NCI-H2029 treated with DMSO at 0.1 percent for 48 hours (cell line): ENCODE measurements at regions not wholly inside any gene's neighbourhood (a gene's known extent, or its start where the extent isn't known, plus 50 kb on each side); places are given as distances from the start of the nearest gene placed in this dataset.

Experiments used
- DNase-seq: peaks from one replicate; lab custom pipeline; 2025; lab: John Stamatoyannopoulos, UW

DNA sequence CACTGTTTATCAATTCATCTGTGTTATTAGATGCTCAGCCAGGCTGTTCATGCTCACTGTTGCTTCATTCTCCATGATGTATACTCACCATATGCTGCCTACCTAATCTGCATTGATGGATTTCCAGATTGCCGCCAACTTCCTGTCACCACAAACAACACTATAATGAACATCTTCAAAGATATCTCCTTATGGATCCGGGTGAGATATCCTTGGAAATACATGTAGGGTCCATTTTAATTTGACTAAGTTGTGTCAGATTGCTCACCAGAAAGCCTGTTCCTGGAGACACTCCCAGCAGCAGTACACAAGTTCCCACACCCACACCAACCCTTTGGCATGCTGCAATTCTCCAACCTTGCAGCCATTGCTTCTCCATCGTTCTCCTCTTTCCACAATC lies 547.5 kb upstream of the TNP1 start:
- no peak for DNase-seq

DNA sequence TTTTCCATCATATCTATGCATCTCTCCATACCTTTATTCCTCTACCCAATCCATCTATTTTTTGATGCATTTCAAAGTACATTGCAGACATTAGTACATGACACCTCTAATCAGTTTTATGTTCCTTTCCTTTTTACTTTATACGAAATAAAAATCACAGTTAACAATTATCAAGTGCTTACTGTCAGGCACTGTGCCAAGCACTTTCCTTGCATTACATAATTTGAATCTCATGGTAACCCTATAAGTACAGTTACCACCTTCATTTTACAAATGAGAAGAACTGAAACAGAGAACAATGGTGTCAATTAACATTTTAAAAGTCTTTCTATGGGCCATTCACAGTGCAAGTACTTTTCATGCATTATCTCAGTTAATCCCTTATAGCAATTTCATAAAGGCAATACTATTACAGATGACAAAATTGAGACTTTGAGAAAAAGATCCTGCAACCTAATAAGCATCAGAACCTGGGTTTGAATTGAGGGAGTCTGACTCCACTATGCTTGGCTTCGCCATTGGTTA lies 544.4 kb upstream of the TNP1 start:
- no peak for DNase-seq

DNA sequence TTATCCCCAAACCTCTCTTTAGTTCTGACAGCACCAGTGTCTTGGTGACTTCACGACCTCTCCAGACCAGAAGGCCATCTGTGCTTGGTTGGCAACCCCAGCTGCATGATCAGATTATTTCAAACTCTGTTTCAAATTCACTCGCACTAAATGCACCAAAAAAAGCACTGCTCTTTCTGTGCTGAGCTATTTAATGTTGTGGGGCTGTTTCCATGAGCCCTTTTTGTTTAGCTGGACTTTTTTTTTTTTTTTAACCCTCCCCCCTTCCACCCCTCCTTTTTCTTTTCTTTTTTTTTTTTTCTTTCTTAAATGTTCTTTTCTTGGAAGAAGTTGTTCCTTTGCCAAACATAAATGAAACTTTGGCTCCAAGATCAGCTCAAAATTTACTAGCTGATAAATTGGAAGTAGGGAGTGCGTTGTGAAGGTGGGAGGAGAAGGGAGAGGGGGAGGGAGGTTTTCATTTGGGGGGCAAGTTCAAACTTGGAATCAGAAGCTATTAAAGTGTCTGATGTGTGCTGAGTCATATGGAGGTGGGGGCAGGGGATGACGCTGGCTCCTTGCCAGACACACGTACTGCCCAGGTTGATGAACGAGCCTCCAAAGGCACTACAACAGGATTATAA lies 543.0 kb upstream of the TNP1 start:
- no peak for DNase-seq

DNA sequence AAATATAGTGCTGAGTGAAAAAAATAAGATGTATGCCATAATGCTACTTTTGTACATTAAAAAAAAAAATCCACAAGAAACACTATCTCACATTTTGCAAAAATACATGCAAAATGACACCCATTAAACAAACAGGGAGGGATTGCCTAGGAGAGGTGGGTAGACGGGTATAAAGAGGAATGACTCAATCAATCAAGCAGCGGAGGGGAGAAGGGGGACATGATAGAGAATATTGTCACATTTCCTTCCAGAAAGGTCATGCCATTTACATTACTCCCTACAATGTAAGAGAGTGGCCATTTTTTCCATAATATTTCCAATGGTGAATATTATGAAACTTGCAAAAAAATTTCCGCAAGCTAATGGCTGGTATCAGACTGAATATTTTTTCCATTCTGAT lies 542.3 kb upstream of the TNP1 start:
- DNase-seq = no peak

DNA sequence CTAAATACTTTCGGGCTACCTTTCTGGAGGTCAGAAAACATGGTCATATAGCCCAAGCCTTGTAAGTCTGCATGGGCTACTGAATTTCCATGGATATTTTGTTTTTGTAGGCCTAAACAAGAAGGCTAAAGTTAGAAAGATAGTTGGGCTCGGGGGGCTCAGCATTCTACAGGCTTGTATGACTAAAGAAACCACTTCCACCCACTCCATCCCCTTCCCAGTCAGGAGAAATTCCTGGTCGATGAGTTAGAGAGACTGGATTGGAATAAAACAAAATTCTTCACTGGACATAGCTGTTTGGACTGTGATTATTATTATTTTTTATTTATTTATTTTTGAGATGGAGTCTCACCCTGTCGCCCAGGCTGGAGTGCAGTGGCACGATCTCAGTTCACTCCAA lies 539.4 kb upstream of the TNP1 start:
- no peak for DNase-seq

DNA sequence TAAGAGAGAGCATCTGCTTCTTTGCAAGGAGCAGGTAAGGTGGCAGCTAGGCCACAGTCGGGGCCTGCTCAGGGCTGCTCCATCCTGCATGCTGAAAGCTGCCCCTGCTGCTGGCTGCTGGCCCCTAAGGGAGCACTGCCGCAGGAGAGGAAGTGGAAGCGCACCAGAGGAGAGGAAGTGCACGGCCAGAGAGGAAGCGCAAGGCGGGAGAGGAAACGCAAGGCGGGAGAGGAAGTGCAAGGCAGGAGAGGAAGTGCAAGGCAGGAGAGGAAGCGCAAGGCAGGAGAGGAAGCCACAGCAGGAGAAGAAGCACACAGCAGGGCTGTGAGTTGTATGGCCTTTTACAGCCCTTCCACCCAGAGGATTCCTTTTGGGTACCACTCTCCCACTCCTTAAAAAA lies 539.0 kb upstream of the TNP1 start:
- DNase-seq = no peak

DNA sequence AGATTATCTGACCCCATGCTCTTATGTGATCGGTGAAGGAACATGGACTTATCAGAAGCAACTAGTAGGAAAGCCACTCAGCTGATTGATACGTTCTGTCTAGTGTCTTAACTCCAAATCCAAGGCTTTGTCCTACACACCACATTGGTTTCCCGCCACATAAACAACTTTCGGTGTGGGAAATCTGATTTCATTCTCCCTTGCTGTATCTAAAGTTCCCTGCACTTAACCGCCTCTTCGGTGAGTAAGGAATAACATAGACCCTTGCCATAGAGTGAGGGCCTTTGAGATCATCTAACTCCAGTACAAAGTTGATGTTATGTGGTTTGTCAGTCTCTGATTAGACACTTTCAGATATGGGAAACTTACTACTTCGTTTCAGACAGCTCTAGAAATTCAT lies 538.2 kb upstream of the TNP1 start:
- no peak for DNase-seq

DNA sequence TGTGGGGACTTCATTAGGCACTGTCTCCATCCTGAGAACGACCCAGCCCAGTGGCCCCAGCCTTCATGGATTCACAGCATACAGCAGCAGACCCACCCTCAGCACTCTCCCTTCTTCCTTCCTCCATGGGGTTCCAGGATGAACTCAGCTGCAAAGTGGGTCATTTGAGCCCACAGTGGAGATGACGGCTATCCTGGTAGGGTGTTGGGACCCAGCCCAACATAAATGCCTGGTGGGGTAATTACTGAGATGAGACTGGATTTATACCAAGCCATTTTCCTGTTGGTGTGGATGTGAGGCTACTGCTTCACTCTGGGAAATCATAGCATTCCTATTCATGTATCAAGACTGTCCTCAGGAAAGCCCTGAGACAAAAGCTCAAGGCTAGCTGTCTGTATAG lies 536.7 kb upstream of the TNP1 start:
- DNase-seq = no peak

DNA sequence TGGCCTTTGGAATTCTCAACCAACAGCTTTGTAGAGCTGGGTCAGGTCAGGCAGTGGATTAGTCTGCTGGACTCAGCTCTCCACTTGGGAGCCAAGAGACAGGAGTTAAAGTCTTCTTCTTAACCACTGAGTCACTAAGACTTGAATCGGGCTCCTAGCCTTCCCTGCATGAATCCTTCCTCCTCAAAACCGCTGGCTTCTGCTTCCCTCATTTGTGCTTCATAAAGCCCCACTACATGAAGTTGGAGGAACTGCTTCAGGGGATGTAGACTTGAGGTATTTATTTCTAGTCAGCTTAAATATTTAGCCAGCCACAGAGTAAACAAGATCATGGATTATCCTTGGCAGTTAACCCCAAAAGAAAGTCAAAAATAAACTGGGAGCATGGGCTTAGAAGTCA lies 536.3 kb upstream of the TNP1 start:
- no peak for DNase-seq

DNA sequence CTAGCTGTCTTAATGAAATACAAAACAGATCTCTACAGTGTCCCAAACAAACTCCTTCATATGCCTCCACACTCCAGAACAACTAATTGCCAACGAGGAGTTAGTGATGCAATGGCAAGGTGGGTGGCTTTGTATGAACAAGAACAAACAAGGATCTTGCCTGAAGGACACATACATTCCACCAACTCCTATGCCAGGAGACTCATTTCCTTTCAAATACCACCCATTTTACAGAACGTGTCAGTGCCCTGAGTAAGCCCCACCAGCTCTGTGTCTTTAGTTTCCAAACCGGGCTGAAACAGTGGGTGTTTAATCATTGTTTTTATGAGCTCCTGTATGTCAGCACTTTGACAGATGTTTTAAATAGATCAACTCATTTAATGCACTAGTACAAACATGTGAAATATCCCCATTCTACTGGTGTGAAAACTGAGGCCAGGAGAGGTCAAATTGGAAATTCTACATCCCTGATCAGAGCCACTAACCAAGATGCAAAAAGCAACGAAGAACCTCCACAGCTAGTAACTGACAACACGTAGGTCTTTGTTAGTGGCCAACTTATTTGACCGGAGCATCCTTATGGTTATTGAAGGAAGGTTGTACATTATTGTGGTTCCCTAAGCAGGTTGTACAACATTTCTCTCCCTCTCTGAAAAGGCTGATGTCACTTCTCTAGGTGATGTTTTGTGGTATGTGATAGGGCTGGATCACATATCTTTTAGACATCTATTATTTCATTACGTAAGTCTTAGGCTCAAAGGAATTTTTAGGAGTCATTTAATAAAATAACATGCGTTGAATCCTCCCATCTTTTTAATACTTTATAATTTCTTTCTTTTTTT lies 534.9 kb upstream of the TNP1 start:
- DNase-seq = no peak

DNA sequence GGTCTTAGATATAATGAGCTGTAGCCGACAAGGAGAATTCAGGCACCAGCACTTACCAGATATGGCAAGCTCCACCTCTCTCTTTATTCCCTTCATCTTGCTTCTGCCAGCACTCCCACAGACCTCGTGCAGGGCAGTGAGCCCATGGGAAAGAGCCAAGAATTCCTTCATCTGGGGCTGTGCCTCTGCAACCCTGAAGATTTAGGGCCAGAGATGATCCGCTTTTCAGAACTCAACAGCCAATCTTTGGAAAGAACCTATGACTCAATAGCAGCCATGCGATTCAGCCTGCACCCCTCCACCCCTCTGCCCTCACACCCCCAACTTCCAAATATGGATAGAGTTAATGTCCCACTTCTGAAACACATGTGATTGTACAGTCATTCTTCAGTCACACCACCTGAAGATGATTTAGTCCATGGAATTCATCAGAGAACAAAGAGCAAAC lies 533.7 kb upstream of the TNP1 start:
- DNase-seq = no peak

DNA sequence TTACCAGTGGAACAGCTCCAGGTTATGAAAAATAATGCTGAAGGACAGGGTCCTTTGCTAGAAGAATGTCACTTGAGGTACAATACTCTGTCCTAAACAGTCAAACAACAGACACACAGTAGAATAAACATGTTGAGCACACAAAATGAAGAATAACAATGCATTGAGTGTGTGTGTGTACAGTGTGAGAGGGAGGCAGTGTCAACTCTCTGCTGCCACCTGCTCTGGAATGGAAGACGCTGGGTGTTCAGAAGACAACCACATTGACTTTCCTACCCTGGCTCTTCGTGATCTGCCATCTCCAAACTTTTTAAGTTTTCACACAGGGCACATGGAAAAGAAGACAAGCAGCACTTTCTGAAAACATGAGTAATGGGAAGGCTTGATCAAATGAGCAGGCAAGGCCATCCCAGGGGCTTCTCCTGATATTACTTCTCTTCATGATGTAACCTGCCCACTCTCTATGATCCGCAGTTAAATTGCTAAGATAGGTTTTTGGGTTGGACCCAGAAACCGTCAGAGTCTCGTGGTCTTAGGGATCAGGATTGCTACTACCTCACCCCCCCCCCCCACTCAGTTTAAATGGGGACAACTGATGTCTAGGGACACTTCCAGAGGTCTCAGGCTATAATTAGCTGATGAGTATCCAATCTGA lies 533.2 kb upstream of the TNP1 start:
- DNase-seq = no peak

DNA sequence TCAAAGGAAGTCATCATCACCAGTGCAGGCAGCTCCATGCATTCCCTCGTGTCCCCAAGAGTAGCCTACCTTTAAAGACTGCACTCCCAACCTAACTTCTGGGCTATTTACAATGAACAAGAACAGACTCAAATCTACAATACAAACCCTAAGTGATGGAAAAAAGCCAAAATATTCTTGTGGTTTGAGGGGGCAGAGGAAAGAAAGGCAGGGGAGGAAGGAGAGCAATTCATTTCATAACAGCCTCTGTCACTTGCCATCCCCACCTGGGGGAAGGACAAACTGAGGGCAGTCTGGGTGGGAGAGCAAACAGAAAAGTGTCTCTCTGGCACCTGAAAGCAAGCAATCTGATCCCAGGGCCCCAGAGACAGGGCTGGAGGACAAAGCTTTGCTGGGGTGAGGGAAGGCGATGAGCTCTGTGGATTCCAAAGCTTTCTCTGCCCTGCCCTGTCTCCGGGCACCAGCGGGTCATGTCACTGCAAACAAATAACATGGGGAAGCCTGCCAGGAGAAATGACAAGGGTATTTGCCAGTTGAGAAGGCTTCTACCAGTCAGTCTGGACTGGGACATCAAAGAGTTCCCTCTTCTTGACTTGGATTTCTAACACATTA lies 528.0 kb upstream of the TNP1 start:
- peak; percentile 52 for DNase-seq

DNA sequence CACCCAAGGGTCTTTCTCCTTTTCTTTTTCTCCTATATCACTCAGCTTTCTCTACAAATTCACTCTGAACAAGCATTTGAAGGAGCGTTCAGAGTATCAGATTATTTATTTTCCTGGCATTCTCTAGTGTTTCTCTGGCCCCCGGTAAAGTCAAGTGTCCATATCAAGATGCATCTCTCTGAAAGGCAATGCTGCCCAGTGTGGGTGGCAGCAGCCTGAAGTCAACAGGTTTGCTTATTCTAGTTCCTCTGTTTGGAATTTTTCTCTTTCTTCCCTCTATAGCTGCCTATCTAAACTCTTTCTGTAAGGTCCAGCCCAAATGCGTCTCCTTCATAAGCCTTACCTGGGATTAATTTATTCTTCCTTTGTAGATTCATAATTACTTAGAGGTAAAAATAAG lies 526.2 kb upstream of the TNP1 start:
- DNase-seq = peak; percentile 75

DNA sequence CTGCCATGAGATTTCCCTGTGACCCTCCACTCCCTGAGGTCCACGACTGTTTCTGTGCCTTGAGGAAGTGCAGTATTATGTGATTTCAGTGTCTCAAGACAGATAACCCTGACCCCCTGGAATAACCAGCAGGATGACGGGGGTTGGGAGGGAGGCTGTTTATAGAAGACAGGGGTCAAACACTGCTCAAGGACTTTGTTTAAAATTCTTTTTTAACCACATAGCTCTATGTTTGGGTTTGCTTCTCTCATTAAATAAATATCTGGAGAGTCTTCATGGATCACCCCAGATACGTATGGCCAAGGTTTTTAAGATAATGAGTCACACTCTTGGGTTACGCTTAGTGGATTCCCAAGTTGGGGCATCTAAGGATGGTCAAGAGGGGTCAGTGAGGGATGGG lies 523.8 kb upstream of the TNP1 start:
- DNase-seq = no peak

DNA sequence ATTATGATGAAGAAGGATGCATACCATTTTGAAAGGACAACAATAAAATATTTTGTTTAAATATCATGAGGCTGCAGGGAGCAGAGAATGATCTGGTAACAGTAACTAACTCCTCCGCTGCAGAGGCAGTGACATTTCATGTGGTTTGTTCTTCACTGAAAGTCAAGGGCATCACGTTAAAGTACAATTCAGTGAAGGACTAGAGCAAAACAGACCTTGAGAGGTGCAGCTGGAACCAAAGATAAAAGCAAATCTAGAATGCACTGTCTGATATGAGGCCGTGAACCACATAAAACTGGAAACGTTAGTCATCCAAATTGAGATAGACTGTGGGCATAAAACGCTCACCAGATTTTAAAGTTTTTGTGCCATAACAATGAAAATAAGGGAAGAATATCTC lies 522.9 kb upstream of the TNP1 start:
- DNase-seq = no peak

DNA sequence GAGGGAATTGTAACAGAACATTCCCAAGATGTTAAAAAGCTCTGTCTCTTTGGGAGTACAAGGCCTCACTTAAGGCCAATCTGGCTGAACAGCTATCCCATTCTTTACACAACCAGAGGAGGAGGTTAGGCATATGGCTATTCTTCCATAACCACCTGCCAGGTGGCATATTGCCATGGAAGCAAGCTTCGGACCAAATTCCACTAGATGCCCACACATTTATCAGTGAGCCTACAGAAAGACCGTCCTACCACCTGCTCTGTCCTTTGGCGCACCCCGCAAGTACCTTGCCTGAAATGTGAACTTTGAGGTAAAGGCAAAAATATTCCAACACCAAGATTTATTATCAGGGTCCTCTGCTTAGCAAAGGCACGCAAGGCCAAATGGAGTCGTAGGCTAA lies 519.9 kb upstream of the TNP1 start:
- no peak for DNase-seq

DNA sequence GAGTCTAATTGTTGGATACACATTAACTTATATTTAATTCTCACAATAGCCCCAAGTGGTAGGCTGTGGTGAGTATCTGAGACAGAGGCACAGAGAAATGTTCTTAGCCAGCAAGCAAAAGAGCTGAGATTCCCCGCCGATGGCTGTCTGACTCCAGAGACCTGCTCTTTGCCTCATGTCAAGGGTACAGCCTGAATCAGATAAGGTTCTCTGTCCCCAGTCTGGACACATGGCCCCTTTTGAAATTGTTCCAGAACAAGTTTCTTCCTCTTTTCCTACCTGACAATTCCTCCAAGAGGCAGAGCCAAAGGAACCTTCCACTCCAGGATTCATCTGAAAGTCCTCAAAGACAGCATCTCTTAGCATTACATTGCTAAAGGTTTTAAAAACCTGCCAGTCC lies 512.9 kb upstream of the TNP1 start:
- DNase-seq = no peak

DNA sequence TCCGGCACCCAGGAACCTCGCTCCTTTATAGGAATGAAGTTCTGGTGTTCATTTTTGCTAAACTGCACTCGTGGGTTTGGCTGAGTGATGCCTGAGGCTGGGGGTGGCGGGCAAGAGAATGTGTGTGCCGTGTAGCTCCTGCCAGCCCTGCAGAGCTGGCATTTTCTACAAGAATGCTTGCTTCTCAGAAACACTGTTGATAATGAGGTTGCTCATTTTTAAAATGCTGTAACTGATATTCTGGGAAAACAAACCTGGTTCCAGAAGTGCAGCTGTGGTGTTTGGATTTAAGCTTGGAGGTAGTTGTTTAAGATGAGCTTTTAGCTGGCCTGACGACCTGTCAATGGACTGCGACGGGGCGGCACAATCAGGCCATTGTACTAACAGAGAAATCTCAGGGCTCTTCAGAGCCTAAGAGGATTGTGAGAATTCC lies 511.9 kb upstream of the TNP1 start:
- DNase-seq = no peak

DNA sequence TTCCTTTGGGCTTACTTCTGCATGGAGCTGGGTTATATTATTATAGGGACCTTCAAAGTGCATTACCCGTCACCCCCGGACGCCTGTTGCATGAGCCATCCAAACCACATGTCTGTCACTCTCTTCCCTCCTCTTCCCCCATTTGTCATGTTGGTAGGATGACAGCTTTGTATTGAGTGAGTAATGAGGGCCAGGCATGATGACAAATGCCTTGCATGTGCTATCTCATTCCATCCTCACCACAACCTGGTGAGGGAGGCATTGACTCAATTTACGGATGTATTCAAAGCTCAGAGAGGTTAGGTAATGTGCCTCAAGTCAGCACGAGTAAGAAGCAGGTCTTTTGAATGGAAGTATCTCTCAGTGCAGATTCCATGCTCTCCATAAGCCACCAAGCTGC lies 510.5 kb upstream of the TNP1 start:
- no peak for DNase-seq

DNA sequence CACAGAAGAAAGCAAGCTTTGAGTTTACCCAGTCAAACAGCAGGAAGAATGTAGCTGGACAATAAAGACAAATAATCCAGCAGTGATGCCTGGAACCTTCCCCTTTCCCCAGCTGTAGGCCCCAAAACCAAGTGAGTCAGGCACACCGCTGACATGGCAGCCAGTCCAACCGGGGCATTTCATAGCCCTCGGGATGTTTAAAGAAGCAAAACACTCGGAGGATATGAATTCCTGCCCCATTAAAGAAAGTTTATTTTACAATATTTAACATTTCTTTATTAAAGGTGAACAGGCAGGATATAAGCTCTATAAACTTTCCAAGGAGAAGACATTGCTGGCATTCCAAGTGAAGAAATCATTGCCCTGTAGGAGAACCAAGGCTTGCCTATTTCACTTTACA lies 507.6 kb upstream of the TNP1 start:
- no peak for DNase-seq

DNA sequence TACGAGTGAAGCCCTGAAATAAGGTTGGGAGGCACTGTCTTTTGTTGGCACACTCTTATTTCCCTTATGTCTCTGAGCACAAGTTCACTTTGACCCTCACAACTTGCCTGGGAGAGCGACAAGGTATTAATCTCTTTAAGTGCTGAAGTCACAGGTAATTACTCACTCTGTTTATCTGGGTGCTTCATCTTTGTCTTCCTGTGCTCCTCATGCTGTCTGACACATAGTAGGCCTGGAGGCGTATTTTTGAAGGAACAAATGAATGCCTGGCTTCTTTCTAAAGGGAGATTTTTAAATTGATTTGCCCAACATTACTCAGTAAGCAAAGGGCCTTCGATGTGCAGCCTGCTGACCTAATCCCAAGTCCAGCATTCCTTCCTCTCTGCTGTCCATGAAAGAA lies 507.1 kb upstream of the TNP1 start:
- no peak for DNase-seq
